NCI-H2227 (cell line): ENCODE measurements at regions not wholly inside any gene's neighbourhood (a gene's known extent, or its start where the extent isn't known, plus 50 kb on each side); places are given as distances from the start of the nearest gene placed in this dataset.
"Not testable (repeated sequence)": the region's sequence is repeated elsewhere in the genome, so short reads cannot be mapped to it uniquely, and the experiment has no call there.

Source experiments
- DNase-seq: peaks from one replicate; lab custom pipeline; 2025; ENCODE audit not compliant: unreplicated experiment; lab: John Stamatoyannopoulos, UW

DNA sequence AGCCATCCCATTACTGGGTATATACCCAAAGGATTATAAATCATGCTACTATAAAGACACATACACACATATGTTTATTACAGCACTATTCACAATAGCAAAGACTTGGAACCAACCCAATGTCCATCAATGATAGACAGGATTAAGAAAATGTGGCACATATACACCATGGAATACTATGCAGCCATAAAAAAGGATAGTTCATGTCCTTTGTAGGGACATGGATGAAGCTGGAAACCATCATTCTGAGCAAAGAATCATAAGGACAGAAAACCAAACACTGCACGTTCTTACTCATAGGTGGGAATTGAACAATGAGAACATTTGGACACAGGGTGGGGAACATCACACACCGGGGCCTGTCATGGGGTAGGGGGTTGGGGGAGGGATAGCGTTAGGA is 60.3 kb upstream of the NMU start:
- not testable (repeated sequence) for DNase-seq

DNA sequence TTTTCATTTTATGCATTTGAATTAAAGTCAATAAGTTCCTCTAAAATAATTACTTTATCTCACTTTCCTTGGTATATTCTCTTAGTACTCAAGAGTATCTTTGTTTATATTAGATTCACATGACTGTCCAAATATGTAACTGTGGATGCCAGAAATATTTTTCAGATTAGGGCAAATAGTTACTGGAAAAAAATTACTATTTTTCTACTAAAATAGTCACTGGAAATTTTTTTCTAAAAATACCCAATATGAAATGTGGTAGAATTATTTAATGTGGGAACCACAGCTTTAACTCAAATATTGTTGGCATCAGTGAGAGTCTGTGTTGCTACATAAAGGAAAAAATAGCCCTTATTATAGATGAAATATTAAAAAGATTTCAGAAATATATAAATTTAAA is 70.4 kb upstream of the NMU start:
- no peak for DNase-seq

DNA sequence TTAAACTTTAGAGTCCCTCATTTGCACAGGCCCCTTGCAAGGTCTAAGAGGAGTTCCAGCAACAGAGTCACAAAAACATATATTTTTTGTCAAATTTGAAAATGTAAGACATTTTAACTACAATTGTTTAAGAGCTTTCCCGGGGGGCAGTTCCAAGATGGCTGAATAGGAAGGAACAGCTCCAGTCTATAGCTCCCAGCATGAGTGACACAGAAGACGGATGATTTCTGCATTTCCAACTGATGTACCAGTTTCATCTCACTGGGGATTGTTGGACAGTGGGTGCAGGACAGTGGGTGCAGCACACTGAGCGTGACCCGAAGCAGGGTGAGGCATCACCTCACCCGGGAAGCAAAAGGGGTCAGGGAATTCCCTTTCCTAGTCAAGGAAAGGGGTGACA is 71.4 kb upstream of the NMU start:
- no peak for DNase-seq

DNA sequence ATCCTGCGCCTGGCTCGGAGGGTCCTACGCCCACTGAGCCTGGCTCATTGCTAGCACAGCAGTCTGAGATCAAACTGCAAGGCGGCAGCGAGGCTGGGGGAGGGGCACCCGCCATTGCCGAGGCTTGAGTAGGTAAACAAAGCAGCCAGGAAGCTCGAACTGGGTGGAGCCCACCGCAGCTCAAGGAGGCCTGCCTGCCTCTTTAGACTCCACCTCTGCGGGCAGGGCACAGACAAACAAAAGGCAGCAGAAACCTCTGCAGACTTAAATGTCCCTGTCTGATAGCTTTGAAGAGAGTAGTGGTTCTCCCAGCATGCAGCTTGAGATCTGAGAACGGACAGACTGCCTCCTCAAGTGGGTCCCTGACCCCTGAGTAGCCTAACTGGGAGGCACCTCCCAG is 71.9 kb upstream of the NMU start:
- not testable (repeated sequence) for DNase-seq

DNA sequence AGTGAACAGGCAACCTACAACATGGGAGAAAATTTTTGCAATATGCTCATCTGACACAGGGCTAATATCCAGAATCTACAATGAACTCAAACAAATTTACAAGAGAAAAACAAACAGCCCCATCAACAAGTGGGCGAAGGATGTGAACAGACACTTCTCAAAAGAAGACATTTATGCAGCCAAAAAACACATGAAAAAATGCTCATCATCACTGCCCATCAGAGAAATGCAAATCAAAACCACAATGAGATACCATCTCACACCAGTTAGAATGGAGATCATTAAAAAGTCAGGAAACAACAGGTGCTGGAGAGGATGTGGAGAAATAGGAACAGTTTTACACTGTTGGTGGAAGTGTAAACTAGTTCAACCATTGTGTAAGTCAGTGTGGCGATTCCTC is 76.7 kb upstream of the NMU start:
- DNase-seq: not testable (repeated sequence)

DNA sequence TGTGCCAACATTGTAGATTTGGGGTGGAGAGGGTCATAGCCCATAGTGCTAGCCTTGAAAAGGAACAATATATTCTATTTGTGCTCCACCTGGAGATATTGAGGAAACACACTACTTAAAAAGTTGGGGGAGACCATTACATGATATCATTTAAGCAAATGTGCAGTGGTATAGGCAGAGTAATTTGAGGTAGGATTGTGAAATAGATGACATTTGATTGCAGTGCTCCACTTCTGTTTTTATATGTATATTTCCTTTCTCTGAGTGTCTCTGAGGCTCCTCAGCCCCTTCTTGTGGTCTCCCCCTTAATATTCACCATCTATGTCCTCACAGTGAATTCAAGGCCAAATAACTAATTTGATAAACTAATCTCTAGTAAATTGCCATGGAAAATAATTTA is 85.6 kb upstream of the NMU start:
- no peak for DNase-seq

DNA sequence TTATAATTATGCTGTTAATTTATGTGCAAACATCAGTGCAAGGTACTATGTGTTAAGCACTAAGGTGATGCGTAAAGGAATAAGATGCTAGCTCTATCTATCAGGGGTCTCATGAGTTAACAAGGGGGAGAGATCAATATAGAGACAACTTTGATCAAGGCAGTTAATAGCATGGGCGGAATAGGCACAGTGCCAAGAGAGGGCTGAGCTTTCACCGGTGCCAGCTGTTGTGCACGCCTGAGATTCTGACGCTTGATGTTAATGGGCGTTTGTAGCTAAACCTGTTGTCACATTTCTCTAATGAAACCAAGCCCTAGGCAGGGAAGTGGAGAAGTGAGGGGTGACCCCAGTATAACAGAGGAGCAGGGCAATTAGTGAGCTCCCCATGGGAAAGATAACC is 86.0 kb upstream of the NMU start:
- DNase-seq: peak; percentile 26

DNA sequence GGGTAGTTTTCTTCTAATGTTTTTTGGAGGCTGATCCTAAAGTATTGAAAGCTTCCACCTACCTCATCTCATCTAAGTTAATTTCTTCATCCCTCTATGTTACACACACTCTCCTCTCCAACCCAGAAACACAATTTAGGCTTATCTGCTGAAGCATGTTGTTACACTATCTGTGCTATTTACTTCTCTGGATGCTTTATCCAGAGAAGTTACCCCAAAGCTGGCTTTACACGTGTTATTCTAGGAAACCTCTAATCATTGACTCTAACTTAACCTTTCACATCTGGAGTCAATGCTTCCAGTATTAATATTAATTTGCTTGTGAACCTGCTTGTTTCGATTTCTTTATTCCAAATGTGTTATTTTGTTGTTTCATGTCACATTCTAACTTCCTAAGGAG is 87.3 kb upstream of the NMU start:
- DNase-seq: no peak

DNA sequence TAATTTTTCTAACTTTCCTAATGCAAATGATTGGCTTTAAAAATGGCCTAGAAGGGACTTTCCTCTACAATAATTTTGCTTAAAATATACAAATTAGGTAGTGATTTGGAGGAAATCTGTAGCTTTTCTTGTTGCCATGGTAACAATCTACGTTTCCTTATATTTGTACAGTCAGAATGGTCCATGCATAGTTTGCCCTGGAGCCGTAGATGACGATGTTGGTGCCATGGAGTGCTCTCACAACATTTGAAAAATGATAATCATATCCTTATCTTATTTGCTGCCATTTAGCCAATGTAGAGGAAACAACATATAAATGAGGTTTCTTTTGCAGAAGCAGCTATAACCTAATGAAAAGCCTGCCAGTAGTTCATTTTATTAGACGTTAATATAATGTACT is 89.0 kb upstream of the NMU start:
- DNase-seq: no peak

DNA sequence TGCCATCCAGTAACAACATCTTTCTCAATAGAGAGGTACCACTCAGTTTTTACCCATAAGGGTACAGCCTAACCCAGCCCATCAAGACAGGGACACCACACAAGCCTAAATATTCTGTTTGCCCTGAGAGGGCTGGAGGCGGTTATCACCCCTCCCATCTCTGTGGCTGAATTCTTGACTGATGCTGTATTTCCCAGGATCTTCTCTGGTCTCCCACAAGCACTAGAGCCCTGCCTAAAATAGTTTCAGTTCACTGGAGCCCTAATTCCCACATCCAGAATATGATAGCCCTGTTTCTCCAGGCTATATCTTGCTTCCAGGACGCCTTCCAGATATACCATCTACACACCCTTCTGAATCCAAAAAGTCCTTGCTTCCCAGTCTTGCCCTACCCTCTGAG is 91.6 kb upstream of the NMU start:
- no peak for DNase-seq

DNA sequence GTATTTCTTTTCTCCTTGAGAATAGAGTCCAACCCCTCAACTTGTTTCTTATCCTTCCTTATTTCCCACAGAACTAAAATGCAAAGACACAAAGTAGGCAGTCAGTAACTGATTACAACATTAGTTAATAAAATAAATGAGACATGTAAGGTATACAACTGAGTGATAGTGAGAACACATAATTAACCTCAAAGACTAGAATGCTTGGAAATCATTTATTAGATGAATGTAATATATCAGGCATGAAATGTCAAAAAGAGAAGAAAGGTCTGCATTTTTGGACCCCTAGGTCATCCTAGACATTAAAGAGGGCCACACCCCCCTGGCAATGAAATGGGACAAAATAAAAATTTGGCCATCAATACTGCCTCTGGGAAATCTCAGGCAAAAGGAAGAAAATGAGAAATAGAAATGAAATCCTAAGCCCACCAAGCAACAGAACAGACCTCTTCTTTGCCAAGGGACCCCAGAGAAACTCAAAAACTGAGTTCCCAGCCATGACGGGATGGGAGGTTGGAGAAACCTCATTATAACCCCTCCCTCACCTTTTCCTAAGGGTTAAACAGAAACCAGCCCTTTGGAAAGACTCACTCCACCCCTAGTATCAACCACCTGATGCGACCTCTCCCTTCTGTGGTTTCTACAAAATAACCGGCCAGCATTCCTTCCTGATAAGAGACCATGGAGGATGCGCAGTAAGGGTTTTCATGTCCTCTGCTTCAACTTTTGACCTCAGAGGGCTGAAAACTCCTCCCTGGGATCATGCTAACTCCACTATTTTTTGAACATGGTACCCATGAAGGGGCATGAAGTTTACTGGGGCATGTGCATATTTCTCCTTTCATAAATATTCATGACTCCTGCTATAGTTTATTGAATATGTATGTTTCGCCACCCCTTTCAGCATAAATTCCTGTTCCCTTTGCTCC is 90.0 kb upstream of the EXOC1L start:
- DNase-seq: no peak

DNA sequence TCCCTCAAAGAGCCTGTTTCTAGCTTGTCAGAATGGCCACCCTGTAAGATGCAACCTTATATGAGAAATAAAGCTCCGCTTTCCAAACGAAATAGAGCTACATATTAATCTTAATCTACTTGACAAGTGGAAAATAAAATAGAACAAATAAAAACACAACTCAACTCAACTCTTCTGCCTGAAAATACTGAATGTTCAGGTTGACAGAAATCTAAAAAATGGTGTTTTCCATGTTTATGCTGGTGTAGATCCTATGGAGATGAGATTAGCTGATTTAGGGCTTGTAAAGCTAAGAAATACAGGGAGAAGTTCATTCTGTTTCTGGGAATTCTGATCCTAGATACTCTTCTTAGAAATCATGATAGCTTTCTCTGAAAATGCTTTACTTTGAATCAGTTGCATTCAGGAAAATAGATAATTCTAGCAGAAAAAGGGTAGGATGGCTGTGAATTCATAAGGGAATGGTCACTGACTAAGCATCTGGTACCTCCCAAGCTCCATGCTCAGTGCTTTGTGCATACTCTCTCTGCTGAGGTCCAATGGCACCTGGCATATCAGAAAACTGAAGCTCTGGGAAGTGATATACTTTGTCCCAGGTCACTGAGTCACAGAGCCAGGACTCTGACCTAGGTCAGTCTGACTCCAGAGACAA is 89.2 kb upstream of the EXOC1L start:
- no peak for DNase-seq

DNA sequence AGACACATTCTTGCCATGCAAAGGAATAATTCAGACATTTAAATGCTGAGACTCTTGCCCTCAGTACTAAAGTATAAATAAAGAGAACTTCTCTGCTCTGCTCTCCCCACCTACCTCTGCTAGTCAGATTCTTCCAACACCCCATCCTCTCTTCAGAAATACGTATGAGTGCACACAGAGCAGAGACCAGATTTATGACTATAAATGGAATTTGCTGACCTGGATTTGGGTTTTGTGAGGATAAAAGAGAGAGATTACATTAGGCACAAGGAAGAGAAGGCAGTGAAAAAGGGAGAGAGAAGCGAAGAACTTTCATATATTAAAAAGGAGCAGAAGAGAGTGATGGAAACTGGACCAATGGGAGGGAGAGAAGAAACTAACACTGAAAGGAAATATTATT is 87.6 kb upstream of the EXOC1L start:
- DNase-seq: no peak

DNA sequence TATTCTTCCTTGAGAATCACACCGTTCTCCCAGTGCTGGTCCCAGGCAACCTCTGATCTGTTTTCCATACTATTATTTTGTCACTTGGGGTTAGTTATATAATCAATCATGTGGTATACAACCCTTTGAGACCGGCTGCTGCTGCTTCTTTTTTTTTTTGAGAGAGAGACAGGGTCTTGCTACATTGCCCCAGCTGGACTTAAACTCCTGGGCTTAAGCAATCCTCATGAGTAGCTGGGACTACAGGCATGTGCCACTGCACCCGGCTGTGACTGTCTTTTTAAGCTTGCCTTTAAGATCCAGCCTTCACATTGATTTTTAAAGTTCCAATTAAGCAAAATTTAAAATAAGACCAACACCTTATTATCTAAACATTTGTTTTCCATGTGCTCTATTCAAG is 86.7 kb upstream of the EXOC1L start:
- no peak for DNase-seq

DNA sequence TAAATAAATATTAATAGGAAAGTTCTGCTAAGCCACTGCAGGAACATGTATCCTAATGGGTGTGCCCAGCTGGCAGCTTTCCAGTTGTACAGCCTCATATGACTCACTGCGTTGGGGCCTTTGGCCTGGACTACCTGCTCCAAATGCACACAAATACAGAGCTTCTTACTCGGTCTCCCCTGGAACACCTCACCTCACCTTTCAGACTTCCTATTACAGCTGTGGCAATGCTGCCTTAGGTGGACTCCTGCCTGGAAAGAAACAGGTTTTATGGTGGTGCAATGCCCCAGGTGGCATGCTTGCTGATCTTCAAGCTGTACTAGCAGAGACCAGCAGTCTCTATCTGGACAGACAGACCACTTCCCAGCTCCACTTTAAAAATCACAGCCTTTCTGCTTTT is 85.7 kb upstream of the EXOC1L start:
- DNase-seq: no peak

DNA sequence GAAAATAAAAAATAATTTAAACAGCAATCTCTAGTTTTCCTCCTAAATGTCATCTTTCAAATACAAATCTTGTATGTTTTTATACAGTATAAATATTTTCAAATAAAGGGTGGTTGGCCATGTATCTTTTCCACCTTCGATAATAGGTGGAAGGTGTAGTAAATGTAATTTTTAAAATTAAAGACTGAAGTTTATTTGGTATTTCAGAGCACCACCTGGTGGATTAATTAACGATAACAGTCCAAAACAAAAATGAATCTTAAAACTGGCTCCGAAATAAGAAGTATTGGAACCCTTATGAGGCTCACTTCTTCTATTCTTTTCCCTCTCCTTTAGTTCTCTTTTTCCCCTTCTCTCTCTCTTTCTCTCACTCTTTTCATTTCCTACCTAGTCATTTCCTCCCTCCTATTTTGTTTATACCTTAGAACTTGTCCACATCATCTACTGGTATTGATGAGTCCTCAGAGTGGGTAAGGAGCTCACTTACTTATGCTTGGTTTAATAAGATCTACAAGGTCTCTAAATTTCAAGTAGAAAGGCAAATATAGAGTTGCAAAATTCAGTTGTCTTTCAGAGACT is 82.9 kb upstream of the EXOC1L start:
- no peak for DNase-seq

DNA sequence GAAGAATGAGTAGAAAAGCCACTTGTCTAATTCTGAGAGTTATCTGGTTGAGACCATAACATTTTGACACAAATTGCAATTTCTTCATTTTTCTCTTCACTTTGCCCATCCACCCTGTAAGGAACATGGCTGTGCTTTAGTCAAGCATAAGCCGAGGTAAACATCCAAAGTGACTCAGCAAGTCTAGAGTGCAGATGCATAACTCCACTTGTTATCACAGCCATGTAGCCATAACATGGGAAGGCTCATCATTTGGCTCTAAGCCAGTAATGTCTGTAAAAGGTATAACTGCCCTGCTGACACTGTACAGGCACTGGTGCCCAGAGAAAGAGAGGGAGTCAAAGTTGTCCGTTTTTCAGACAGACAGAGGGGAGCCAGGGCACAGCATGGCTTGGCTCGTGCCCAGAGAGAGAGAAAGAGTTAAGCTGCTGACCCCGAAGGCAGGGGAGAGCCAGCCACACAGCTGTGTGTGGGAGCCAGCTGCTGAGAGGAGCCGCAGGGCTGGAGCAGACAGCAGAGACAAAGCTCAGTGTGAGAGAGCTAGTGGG is 76.9 kb upstream of the EXOC1L start:
- no peak for DNase-seq

DNA sequence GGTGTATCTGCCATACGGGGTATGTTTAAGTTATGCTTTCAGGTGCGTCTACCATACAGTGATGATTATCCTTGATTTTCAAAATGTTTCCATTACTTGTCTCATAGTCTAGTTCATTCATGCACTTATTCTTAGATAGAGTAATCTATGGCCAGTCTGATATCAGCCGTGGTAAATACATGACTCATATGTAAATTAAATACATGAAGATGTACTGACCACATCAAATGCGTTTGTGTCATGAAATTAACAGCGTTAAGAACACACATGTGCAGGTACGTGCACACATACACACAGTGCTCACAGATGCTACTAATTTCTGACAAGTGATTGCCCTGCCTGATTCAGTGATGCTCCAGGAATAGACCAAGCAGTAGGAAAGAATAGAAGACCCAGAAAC is 75.2 kb upstream of the EXOC1L start:
- DNase-seq: no peak

DNA sequence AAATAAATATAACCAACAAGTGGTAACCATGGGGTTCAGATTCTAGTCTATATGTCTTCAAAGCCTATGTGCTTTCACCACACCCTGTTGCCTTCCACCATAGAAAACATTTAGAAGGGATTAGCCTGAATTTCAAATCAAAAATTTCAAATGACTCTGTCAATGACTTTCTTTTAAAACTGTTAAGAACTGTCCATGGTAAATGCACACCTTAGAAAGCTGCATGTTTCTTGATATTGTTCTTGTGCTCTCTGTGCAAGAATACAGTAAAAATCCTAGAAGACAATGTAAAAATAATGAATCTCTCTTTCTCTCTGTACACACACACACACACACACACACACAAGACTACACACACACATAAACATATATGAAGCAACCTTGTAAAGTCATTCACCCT is 74.6 kb upstream of the EXOC1L start:
- DNase-seq: no peak

DNA sequence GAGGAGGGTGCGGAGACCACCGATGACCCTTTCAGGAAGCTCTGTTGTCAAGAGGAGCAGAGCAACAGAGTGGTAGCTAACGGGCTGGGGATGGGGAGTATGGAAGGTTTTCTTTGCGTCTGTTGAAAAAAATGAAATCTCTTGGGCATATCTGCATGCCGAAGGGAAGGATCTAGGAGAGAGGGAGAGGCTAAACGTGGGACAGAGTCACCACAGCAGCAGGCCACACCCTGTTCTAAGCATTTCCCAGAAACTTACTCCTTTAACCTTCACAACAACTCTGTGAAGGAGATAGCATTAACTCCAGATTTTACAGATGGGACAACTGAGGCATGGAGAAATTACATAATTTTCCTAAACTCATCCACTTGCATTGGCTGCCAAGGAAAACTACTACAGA is 71.8 kb upstream of the EXOC1L start:
- DNase-seq: no peak

DNA sequence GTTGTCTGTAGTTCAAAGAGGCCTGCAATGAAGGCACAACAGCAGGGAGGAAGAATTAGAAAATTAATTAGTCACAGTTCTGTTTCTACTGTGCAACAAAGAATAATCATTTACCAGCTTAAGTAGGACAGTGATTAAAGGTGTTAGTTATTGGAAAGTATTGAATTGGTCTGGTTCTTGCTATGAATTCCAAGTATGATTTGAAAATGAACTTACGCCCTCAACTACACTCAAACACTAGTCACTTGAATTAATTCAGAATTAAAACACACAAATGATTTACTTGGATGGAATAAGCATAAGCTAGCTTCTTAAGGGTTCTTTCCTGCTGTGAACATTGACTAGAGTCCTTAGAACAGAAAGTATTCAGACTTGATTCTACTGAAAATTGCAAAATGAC is 69.9 kb upstream of the EXOC1L start:
- no peak for DNase-seq

DNA sequence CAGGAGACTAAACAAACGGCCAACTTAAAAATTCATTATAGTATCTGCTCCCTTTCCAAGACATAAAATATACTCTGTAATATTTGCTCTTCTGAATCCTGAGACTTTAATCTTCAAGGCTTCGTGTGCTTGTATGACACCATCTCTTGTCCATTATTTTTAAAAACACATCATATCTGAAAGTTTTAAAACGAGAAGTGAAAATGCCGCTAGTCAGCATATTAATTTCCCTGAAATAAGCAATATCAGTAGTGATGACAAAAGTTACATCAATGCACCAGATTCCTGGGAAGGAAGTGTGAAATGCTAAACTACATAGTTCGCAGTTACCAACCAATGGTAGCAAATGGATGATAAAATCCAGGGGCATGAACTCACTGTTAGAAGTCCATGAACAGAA is 66.8 kb upstream of the EXOC1L start:
- DNase-seq: no peak
